ENCODE measurements at regions not wholly inside any gene's neighbourhood (a gene's known extent, or its start where the extent isn't known, plus 50 kb on each side); places are given as distances from the start of the nearest gene placed in this dataset.

- TF ChIP-seq, protein P1, sequence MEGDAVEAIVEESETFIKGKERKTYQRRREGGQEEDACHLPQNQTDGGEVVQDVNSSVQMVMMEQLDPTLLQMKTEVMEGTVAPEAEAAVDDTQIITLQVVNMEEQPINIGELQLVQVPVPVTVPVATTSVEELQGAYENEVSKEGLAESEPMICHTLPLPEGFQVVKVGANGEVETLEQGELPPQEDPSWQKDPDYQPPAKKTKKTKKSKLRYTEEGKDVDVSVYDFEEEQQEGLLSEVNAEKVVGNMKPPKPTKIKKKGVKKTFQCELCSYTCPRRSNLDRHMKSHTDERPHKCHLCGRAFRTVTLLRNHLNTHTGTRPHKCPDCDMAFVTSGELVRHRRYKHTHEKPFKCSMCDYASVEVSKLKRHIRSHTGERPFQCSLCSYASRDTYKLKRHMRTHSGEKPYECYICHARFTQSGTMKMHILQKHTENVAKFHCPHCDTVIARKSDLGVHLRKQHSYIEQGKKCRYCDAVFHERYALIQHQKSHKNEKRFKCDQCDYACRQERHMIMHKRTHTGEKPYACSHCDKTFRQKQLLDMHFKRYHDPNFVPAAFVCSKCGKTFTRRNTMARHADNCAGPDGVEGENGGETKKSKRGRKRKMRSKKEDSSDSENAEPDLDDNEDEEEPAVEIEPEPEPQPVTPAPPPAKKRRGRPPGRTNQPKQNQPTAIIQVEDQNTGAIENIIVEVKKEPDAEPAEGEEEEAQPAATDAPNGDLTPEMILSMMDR (IDR thresholded peaks at IDR 0.05; ENCODE audit: insufficient read depth, low read depth, low read length), result no peak
- H3K4me3 ChIP-seq (ENCODE audit: low read depth, low read length), result no peak overlapping the region
- DNase-seq (ENCODE audit: low read depth), result no peak
Measured at GRCh38 chr10:88092973-88093372, 229.5 kb downstream of the PTEN start.

DNA sequence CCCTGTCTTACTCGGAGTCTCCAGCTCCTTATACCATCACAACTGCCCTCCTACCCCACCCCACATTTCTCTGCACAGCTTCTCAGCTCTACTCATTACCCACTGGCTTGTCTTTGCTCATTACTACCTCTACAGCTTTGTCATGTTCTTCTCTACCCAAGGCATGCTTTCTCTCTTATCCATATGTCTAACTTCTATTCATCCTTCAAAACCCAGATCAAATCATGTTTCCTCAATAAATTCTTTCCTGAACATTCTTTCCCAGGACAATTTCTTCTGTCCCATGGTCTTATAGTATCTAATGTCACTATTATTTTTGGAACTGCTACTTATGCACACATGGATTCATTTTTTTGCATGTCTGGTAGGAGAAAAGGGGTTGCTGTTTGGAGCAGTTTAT is 231.4 kb downstream of the PTEN start:
- no peak for DNase-seq (ENCODE audit: low read depth)
- H3K4me3 ChIP-seq (ENCODE audit: low read depth, low read length), result no peak overlapping the region
- TF ChIP-seq, protein P1 (IDR thresholded peaks at IDR 0.05; ENCODE audit: insufficient read depth, low read depth, low read length), result no peak

- DNase-seq (ENCODE audit: low read depth), result peak; percentile 99
- TF ChIP-seq, protein P1 (IDR thresholded peaks at IDR 0.05; ENCODE audit: insufficient read depth, low read depth, low read length), result no peak
- H3K4me3 ChIP-seq (ENCODE audit: low read depth, low read length), result no peak overlapping the region
Measured at GRCh38 chr10:88095223-88095721, 231.8 kb downstream of the PTEN start.

DNA sequence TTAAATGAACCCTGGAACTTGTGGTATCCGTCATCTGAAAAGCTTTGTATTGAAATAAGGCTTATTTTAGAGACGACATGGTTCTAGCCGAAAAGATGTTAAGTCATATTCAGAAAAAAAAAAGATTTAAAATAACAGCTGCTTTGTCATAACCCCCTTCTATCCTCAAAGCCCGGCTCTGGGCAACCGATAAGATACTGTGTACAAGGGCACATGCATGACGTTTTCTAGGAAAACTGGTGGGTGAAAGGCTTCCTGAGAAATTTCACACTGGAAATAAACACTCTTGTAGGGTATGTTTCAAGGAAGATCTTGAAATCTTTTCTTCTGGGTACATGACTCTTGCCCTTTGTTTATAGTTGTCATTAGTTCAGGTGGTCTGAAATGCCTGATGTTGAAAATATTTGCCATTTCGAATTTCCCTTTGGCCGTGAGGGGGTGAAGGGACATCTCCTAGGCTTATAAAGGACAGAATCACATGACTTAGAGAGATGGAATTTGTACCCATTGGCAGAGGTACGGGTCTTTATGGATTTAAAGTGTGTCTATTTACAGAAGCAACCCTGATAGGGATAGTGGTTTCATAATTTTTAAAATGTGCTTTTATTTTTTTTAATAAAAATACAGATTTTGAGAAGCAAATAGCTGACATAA is 232.5 kb downstream of the PTEN start:
- TF ChIP-seq, protein P1 (IDR thresholded peaks at IDR 0.05; ENCODE audit: insufficient read depth, low read depth, low read length), result no peak
- no peak overlapping the region for H3K4me3 ChIP-seq (ENCODE audit: low read depth, low read length)
- DNase-seq (ENCODE audit: low read depth), result peak; percentile 61

GRCh38 chr10:88097092-88097516 is 233.7 kb downstream of the PTEN start:
- TF ChIP-seq, protein P1 (IDR thresholded peaks at IDR 0.05; ENCODE audit: insufficient read depth, low read depth, low read length), result no peak
- DNase-seq (ENCODE audit: low read depth), result no peak
- H3K4me3 ChIP-seq (ENCODE audit: low read depth, low read length), result no peak overlapping the region

GRCh38 chr10:88097536-88097935 is 234.1 kb downstream of the PTEN start:
- DNase-seq (ENCODE audit: low read depth), result no peak
- TF ChIP-seq, protein P1 (IDR thresholded peaks at IDR 0.05; ENCODE audit: insufficient read depth, low read depth, low read length), result no peak
- H3K4me3 ChIP-seq (ENCODE audit: low read depth, low read length), result no peak overlapping the region

GRCh38 chr10:88100281-88100680 is 236.9 kb downstream of the PTEN start:
- TF ChIP-seq, protein P1 (IDR thresholded peaks at IDR 0.05; ENCODE audit: insufficient read depth, low read depth, low read length), result no peak
- H3K4me3 ChIP-seq (ENCODE audit: low read depth, low read length), result no peak overlapping the region
- DNase-seq (ENCODE audit: low read depth), result no peak

Measured in fibroblast of villous mesenchyme (primary cell).